ENCODE measurements at regions not wholly inside any gene's neighbourhood (a gene's known extent, or its start where the extent isn't known, plus 50 kb on each side); places are given as distances from the start of the nearest gene placed in this dataset.

DNA sequence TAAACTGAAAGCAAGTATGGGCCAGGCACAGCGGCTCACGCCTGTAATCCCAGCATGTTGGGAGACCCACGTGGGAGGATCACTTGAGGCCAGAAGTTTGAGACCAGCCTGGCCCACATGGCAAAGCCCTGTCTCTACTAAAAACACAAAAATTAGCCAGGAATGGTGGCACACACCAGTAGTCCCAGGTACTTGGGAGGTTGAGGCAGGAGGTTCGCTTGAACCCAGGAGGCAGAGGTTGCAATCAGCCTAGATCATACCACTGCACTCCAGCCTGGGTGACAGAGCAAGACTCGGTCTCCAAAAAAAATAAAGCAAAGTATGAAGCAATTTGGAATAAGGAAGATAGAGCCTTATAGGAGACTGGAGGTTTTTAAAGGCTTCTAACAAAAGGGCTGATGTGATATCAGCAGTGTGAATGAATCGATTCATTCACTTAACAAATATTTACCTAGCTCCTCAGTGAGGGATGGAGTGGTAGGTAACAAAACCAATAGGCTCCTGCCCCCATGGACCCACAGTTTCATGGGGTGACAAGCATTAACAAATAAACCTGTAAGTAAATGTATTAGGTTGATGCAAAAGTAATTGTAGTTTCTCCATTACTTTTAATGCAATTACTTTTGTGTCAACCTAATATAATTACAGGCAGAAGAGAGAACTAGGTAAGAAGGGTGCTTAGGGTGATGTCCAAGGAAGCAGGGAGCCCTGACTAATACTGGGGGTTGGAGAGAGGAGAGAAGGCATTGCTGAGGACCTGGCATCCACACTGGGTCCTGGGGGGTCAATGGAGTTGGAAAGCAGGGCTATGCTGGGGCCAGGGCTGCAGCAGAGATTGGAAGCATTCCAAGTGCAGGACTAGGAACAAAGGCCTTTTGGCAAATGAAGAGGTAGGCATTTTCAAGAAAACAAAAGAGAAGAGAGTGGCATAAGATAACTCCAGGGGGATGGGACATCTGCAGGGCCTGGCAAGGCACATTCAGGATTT, 195.4 kb upstream of the ARL4C start:
- intact Hi-C loops (cut with DNase I, micrococcal nuclease): no loop called here
- ATAC-seq (peak; percentile 45), DNase-seq (no peak)

DNA sequence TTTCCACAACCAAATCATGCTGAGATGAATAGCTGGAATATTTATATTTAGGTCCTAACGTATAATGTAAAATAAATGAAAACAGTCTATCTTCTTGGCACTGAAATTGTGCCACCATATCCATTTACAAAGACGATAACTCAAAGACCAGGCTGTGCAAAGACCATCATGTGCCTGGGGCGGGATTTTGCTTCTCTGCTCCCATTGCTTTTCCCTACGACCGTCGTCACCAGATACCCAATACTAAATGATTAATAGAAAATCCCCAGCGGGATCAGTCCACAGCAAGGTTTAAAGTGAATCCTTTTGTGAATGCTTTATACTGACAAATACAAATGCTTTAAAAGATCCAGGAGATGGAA, 194.3 kb upstream of the ARL4C start:
- intact Hi-C loops (cut with DNase I, micrococcal nuclease): no loop called here
- DNase-seq (no peak), ATAC-seq (peak; percentile 29)

- no peak for DNase-seq
- ATAC-seq: peak; percentile 41
- intact Hi-C loops (cut with DNase I, micrococcal nuclease): no loop called here
These were observed 193.8 kb upstream of the ARL4C start for GRCh38 chr2:234690569-234691213.

DNA sequence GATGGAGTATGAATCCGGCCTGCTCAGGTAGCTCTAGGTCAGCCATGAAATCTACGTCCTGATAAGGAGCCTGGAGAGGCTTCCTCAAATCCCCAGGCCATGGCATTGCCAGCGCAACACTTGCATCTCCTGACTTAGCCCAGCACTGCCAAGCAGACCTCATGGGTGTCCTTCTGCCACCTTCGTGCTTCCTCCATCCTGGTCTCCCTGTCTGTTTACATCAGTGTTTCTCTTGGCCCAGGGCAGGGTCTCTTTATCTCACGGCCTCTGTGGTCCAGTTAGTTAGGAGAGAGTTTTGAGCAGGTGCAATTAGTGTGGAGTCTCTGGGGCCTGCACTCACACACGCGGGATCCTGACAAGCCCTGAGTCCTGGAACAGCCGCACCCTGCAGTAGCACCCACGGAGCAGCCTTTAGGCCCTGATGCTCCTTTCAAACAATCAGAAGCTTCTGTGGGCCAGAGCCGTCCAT, 193.1 kb upstream of the ARL4C start:
- DNase-seq (no peak), ATAC-seq (no peak)
- intact Hi-C loops (cut with DNase I, micrococcal nuclease): no loop called here

- ATAC-seq (no peak), DNase-seq (no peak)
- intact Hi-C loops (cut with DNase I, micrococcal nuclease): no loop called here
These were observed 191.0 kb upstream of the ARL4C start for GRCh38 chr2:234687718-234688475.

- DNase-seq: no peak
- intact Hi-C loops (cut with DNase I, micrococcal nuclease): no loop called here
- no peak for ATAC-seq
These were observed 189.4 kb upstream of the ARL4C start for GRCh38 chr2:234686088-234686890.

- DNase-seq (no peak), ATAC-seq (no peak)
- intact Hi-C loops (cut with DNase I, micrococcal nuclease): no loop called here
These were observed 187.6 kb upstream of the ARL4C start for GRCh38 chr2:234684466-234684865.

DNA sequence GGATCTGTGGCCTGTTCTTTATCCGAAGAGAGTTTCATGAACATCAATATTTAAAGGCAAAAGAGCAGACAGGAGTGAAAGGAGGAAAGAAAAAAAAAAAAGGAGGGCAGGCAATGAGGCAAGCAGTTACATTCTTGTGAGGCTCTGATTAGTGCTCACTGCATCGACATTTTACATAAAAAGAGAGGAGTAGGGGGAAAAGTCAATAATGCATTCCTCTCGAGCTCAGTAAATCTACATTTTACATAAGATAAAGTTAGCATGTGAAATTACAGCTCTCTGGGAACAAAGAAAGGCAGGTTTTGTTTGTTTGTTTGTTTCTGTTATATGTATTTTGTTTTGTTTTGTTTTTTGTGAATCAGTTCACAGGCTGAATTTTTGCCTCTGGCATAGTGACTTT, 187.1 kb upstream of the ARL4C start:
- intact Hi-C loops (cut with DNase I, micrococcal nuclease): no loop called here
- DNase-seq (no peak), ATAC-seq (no peak)

DNA sequence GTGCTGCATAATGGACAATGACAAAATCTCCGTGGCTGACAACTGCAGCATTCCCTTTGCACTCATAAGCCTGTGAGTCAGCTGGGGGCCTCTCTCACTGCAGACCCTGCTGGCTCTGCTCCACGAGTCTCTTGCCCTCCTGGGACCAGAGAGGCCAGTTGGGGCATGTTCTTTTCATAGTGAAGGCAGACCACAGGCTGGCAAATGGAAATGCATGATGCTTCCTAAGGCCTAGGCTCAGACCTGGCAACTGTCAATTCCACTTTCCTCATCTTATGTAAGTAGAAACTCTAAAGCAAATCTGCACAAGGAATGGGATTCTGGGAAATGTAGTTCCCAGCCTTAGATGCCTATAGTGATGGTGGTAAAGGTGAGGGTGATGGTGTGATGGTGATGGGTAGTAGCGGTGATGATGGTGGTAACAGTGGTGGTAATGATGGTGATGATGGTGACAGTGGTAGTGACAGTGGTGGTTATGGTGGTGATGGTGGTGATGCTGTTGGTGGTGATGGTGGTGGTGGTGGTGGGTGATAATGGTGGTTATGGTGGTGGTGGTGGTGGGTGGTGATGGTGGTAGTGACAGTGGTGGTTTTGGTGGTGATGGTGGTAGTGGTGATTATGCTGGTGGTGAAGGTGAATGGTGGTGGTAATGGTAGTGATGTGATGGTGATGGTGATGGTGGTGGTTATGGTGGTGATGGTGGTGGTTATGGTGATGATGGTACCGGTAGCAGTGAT, 185.8 kb upstream of the ARL4C start:
- intact Hi-C loops (cut with DNase I, micrococcal nuclease): no loop called here

GRCh38 chr2:234680688-234681619, 184.1 kb upstream of the ARL4C start:
- intact Hi-C loops (cut with DNase I, micrococcal nuclease): no loop called here
- DNase-seq (no peak), ATAC-seq (no peak)

More for the DNA sequence above, 185.8 kb upstream of the ARL4C start:
- no peak for ATAC-seq
- DNase-seq: no peak

GRCh38 chr2:234679741-234680687, 183.1 kb upstream of the ARL4C start:
- peak in 1 of 2 donors; percentile 27 for DNase-seq
- no peak for ATAC-seq
- intact Hi-C loops (cut with DNase I, micrococcal nuclease): no loop called here

- intact Hi-C loops (cut with DNase I, micrococcal nuclease): no loop called here
- ATAC-seq (no peak), DNase-seq (no peak)
These were observed 182.4 kb upstream of the ARL4C start for GRCh38 chr2:234679301-234679740.

GRCh38 chr2:234678711-234679110, 181.8 kb upstream of the ARL4C start:
- intact Hi-C loops (cut with DNase I, micrococcal nuclease): no loop called here
- no peak for ATAC-seq
- no peak for DNase-seq

DNA sequence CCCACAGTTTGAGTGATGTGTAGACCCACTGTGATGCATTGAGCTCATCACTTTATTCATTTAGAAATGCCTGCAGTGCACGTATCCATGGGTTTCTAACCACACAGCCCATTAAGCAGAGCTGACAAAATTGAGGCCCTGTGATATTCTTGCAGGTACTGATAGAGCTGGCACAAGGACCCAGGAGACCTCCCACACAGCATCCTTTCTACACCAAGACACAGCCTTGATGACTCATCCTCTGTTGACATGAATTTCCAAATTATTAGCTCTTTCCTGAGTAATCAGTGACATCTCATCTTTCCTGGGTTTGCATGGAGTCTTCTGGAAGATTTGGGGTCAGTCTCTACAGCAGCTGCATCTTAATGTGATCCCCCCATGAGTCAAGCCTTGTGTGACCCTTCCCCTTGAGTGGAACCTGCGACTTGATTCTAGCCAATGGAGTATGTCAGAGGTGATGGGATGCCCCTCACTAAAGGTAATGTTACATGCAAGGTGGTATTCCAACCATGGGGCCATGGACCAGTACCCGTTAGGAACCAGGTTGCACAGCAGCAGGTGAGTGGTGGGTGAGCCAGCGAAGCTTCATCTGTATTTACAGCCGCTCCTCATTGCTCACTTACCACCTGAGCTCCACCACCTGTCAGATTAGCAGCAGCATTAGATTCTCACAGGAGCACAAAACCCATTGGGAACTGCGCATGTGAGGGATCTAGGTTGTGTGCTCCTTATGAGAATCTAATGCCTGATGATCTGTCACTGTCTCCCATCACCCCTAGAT, 181.1 kb upstream of the ARL4C start:
- no peak for DNase-seq
- ATAC-seq: no peak
- intact Hi-C loops (cut with DNase I, micrococcal nuclease): no loop called here

DNA sequence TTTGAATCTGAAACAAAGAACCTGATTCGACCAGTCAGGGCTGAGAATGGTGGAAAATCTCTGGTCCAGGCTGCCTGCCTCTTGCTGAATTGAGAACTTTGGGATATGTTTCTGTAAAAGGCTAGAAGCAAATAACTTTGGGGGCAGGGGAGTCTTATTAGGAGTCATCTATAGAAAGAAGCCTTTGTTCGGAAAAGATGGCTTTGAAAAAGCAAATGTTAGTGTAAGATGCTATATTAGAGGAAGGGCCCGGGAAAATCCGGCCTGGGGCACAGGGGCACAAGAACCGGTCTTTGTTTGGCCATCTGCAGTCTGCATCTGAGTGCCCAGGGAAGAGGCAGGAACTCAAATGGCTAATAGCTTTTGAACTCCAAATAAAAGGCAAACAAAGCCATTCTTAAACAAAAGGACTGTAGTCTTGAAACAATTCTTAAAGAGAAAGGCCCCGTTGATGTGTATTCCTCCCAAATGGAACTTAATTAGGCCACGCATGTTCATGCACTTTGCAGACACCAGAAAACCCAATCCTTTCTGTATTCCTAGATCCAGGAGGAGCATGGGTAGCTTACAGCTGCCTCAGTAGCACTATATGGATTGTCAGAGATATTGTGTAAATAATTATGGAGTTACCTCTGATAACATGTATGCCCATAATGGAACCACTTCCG, 180.0 kb upstream of the ARL4C start:
- DNase-seq (no peak), ATAC-seq (no peak)
- intact Hi-C loops (cut with DNase I, micrococcal nuclease): no loop called here
